ENCODE measurements at regions not wholly inside any gene's neighbourhood (a gene's known extent, or its start where the extent isn't known, plus 50 kb on each side); places are given as distances from the start of the nearest gene placed in this dataset.
A peak's percentile ranks its signal among the peaks of the same experiment; 100 is the strongest.

GRCh38 chr3:118754406-118755252, 280.0 kb downstream of the IGSF11 start:
- POLR2A ChIA-PET, result no interaction called here
- H3K9me3 ChIP-seq, result no peaks in the 10 kb centered on the region
- H3K36me3 Mint-ChIP-seq (ENCODE audit: insufficient read depth, unreplicated experiment), result no peaks in the 10 kb centered on the region
- no peaks in the 10 kb centered on the region for H3K27me3 Mint-ChIP-seq (ENCODE audit: insufficient read depth, unreplicated experiment)
- peaks cover 8% of the 10 kb centered on the region for H3K9me3 Mint-ChIP-seq (ENCODE audit: unreplicated experiment)
- H3K4me3 Mint-ChIP-seq (ENCODE audit: unreplicated experiment), result no peak overlapping the region
- H3K4me1 Mint-ChIP-seq (ENCODE audit: low read depth, unreplicated experiment), result peaks cover 6% of the 10 kb centered on the region
- H3K27ac Mint-ChIP-seq (ENCODE audit: unreplicated experiment), result no peak overlapping the region
- DNase-seq, result no peak
- no peaks in the 10 kb centered on the region for H3K27me3 ChIP-seq (replicated peaks; ENCODE audit: control insufficient read depth, insufficient read depth, low read length)
- no peaks in the 10 kb centered on the region for H3K4me1 ChIP-seq
- no TSS peak for BruUV-seq (replicated peaks)
- no peak overlapping the region for H3K4me3 ChIP-seq (ENCODE audit: low read depth, low read length)
- CTCF ChIA-PET, result no interaction called here
- intact Hi-C loops (cut with micrococcal nuclease; ENCODE audit: unreplicated experiment), result no loop called here
- TF ChIP-seq CTCF (IDR thresholded peaks at IDR 0.05; ENCODE audit: insufficient read depth in 1 of 2, low read depth in 1 of 2, low read length in 1 of 2, severe bottlenecking in 1 of 2, unreplicated experiment in 1 of 2), result no peak
- H3K36me3 ChIP-seq (ENCODE audit: control insufficient read depth, insufficient read depth, low read length), result no peaks in the 10 kb centered on the region

GRCh38 chr3:118755253-118755801, 279.3 kb downstream of the IGSF11 start:
- no peak overlapping the region for H3K4me3 Mint-ChIP-seq (ENCODE audit: unreplicated experiment)
- H3K27me3 Mint-ChIP-seq (ENCODE audit: insufficient read depth, unreplicated experiment), result no peaks in the 10 kb centered on the region
- ChIA-PET CTCF (no interaction called here), POLR2A (no interaction called here)
- H3K27ac Mint-ChIP-seq (ENCODE audit: unreplicated experiment), result no peak overlapping the region
- H3K36me3 Mint-ChIP-seq (ENCODE audit: insufficient read depth, unreplicated experiment), result no peaks in the 10 kb centered on the region
- peaks cover 6% of the 10 kb centered on the region for H3K4me1 Mint-ChIP-seq (ENCODE audit: low read depth, unreplicated experiment)
- peaks cover 8% of the 10 kb centered on the region for H3K9me3 Mint-ChIP-seq (ENCODE audit: unreplicated experiment)
- H3K4me3 ChIP-seq (ENCODE audit: low read depth, low read length), result no peak overlapping the region
- H3K27me3 ChIP-seq (replicated peaks; ENCODE audit: control insufficient read depth, insufficient read depth, low read length), result no peaks in the 10 kb centered on the region
- H3K4me1 ChIP-seq, result no peaks in the 10 kb centered on the region
- BruUV-seq (replicated peaks), result no TSS peak
- no peak for DNase-seq
- no peak for TF ChIP-seq CTCF (IDR thresholded peaks at IDR 0.05; ENCODE audit: insufficient read depth in 1 of 2, low read depth in 1 of 2, low read length in 1 of 2, severe bottlenecking in 1 of 2, unreplicated experiment in 1 of 2)
- intact Hi-C loops (cut with micrococcal nuclease; ENCODE audit: unreplicated experiment), result no loop called here
- H3K9me3 ChIP-seq, result no peaks in the 10 kb centered on the region
- no peaks in the 10 kb centered on the region for H3K36me3 ChIP-seq (ENCODE audit: control insufficient read depth, insufficient read depth, low read length)

- no peak overlapping the region for H3K4me3 ChIP-seq (ENCODE audit: low read depth, low read length)
- Mint-ChIP-seq H3K4me3 (ENCODE audit: unreplicated experiment) (no peak overlapping the region), H3K9me3 (ENCODE audit: unreplicated experiment) (peaks cover 21% of the 10 kb centered on the region), H3K36me3 (ENCODE audit: insufficient read depth, unreplicated experiment) (no peaks in the 10 kb centered on the region), H3K4me1 (ENCODE audit: low read depth, unreplicated experiment) (peaks cover 6% of the 10 kb centered on the region), H3K27me3 (ENCODE audit: insufficient read depth, unreplicated experiment) (no peaks in the 10 kb centered on the region), H3K27ac (ENCODE audit: unreplicated experiment) (no peak overlapping the region)
- no TSS peak for BruUV-seq (replicated peaks)
- H3K4me1 ChIP-seq, result no peaks in the 10 kb centered on the region
- ChIA-PET CTCF (interaction anchor here (0.5 to 1.4 kb wide), 9 partner anchors 48 to 274 kb away, joined by 3 to 8 read pairs (median 3); partner anchors contain the start of gene IGSF11), POLR2A (no interaction called here)
- H3K27me3 ChIP-seq (replicated peaks; ENCODE audit: control insufficient read depth, insufficient read depth, low read length), result no peaks in the 10 kb centered on the region
- TF ChIP-seq CTCF (IDR thresholded peaks at IDR 0.05; ENCODE audit: insufficient read depth in 1 of 2, low read depth in 1 of 2, low read length in 1 of 2, severe bottlenecking in 1 of 2, unreplicated experiment in 1 of 2), result peak; percentile 26 to 55
- H3K9me3 ChIP-seq, result no peaks in the 10 kb centered on the region
- no peaks in the 10 kb centered on the region for H3K36me3 ChIP-seq (ENCODE audit: control insufficient read depth, insufficient read depth, low read length)
- peak; percentile 31 to 35 for DNase-seq
- intact Hi-C loops (cut with micrococcal nuclease; ENCODE audit: unreplicated experiment), result loop anchor here (1.0 to 5.0 kb wide), 2 partner anchors 48 to 57 kb away; no protein-coding TSS in a partner anchor
Measured at GRCh38 chr3:118760585-118761290, 273.9 kb downstream of the IGSF11 start.
